GM13976 (cell line): ENCODE measurements at regions not wholly inside any gene's neighbourhood (a gene's known extent, or its start where the extent isn't known, plus 50 kb on each side); places are given as distances from the start of the nearest gene placed in this dataset.

ENCODE experiments used
- DNase-seq: peaks from one replicate; pipeline ENCODE4 v3.0.0; 2012; ENCODE audit warnings: low spot score
- in situ Hi-C: fragments of 300-500 bp; cut with MboI; formaldehyde crosslinking; loops from one replicate; pipeline ENCODE4 v1.12.0; 2022; ENCODE audit warnings: low sequenced_read_pairs, mixed read lengths, inconsistent platforms; ENCODE audit not compliant: unreplicated experiment
- TF ChIP-seq, protein P1 (sequence below): IDR thresholded peaks from 2 replicates; pipeline ENCODE4 v1.5.1; 2012; ENCODE audit warnings: borderline replicate concordance, mild to moderate bottlenecking; ENCODE audit not compliant: insufficient read depth; ENCODE audit errors: extremely low read depth, missing control alignments, control extremely low read depth

DNA sequence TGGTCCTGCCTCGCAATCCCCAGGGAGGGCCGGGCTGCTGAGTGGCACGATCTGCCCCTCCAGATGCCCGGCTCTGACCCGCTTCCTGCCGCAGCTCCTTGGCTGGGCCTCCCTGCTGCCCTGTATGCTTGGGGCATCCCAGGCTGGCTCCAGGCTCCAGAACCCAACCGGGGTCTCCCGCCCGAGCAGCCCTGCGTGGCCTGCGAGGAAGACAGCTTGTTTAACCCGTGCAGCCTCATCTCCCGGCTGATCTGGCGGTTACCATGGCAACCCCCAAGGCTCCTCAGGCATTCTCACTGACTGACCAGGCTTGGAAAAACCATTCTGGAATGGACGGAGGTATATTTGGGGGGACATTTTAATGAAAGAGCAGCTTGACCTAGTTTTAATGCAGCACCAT is 232.4 kb upstream of the MYO3A start:
- TF ChIP-seq, protein P1, sequence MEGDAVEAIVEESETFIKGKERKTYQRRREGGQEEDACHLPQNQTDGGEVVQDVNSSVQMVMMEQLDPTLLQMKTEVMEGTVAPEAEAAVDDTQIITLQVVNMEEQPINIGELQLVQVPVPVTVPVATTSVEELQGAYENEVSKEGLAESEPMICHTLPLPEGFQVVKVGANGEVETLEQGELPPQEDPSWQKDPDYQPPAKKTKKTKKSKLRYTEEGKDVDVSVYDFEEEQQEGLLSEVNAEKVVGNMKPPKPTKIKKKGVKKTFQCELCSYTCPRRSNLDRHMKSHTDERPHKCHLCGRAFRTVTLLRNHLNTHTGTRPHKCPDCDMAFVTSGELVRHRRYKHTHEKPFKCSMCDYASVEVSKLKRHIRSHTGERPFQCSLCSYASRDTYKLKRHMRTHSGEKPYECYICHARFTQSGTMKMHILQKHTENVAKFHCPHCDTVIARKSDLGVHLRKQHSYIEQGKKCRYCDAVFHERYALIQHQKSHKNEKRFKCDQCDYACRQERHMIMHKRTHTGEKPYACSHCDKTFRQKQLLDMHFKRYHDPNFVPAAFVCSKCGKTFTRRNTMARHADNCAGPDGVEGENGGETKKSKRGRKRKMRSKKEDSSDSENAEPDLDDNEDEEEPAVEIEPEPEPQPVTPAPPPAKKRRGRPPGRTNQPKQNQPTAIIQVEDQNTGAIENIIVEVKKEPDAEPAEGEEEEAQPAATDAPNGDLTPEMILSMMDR, result no peak
- DNase-seq, result no peak
- in situ Hi-C loops, result no loop called here

DNA sequence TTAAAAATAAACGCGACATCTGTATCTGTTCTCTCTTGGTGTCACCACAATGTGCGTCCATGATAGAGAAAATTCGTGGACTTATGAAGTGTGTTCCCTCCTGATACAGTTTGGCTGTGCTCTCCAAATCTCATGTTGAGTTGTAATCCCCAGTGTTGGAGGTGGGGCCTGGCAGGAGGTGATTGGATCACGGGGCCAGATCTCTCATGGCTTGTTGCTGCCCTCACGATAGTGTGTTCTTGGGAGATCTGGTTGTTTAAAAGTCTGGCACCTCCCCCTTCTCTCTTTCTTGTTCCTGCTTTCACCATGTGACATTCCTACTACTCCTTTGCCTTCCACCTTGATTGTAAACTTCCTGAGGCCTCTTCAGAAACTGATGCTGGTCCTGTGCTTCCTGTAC is 229.4 kb upstream of the MYO3A start:
- in situ Hi-C loops, result no loop called here
- no peak for DNase-seq
- TF ChIP-seq, protein P1, result no peak

DNA sequence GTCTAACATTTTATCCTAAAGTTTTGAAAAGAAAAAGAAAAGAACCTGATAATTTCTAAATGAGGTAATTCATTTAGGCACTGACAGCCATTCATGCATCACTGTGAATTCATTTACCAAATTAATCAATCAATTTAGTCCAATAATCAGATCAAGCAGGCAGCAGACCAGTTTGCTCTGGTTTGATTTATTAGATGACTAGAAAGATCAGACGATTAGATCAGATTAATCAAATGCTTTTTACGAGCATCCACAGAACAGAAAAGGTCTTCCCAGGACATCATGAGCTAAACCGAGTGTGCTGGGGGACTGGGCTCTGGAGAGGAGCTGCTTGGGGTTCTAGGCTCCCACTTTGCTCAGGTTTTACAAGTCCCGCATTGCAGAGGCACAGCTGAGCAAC is 226.5 kb upstream of the MYO3A start:
- no peak for DNase-seq
- in situ Hi-C loops, result no loop called here
- TF ChIP-seq, protein P1, result no peak

DNA sequence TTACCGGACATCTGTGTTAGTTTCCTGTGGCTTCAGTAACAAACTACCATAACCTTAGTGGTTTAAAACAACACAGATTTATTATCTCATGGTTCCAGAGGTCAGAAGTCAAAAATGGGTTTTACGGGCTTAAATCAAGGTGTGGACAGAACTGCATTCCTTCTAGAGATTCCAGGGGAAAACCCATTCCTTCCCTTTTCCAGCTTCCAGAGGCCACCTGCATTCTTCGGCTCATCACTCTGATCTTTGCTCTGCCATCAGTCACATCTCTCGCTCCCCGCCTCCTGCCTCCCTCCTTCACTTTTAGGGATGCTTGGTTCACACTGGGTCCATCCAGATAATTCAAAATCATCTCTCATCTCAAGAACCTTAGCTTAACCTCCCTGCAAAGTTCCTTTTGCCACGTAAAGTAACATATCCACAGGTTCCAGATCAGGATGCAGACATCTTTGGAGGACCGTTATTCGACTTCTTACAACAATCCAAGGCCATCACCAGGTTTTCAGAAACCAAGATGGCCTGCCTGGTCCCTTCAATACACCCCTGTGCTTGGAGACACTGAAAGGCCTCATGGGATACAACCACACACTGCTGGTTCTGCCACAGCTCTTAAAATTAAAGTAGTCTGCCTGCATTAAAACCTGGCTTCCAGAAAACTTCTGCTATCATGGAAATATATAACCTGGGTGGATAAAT is 225.9 kb upstream of the MYO3A start:
- DNase-seq, result no peak
- TF ChIP-seq, protein P1, result no peak
- in situ Hi-C loops, result no loop called here

DNA sequence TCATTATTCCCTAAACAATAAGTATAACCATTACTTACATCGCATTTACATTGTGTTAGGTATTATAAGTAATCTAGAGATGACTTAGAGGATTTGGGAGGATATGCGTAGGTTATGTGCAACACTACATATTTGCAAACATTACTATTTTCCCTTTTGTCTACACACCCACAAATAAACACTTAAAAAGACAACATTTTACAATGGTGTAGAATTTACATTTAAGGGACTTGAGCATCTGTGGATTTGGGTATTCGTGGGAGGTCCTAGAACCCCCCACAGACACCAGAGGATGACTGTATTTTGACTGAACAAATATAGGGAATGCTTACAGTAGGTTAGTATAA is 220.2 kb upstream of the MYO3A start:
- in situ Hi-C loops, result no loop called here
- no peak for DNase-seq
- TF ChIP-seq, protein P1, result no peak

DNA sequence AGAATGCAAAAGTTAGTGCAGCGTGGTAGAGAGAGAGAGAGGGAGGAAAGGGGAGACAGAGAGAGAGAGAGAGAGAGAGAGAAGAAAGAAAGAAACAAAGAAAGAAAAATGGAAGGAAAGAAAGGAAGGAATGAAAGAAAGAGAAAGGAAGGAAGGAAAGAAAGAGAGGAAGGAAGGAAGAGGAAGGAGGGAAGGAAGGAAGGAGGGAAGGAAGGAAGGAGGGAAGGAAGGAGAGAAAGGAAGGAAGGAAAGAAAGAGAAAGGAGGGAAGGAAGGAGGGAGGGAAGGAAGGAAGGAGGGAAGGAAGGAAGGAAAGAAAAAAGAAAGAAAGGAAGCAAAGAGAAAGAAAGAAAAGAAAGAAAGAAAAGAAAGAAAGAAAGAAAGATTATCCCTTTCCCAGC is 209.8 kb upstream of the MYO3A start:
- in situ Hi-C loops, result no loop called here
- DNase-seq, result no peak
- TF ChIP-seq, protein P1, result no peak
